Suprapubic skin (tissue), 4 donors: ENCODE measurements at regions not wholly inside any gene's neighbourhood (a gene's known extent, or its start where the extent isn't known, plus 50 kb on each side); places are given as distances from the start of the nearest gene placed in this dataset.

Experiments
- EP300 ChIP-seq: sonication (generic); formaldehyde crosslinking; IDR thresholded peaks from one replicate; pipeline ENCODE4 v1.6.1; 2017; ENCODE audit warnings: antibody characterized with exemption
- POLR2A ChIP-seq, 2 donors: fragments of 450-650 bp; IDR thresholded peaks; one replicate each; pipeline ENCODE4 v1.6.1; 2017; ENCODE audit warnings: antibody characterized with exemption in 2 of 2, mild to moderate bottlenecking in 2 of 2, moderate library complexity in 2 of 2
- POLR2AphosphoS5 ChIP-seq, 3 donors: sonication (generic); formaldehyde crosslinking; IDR thresholded peaks; one replicate each; pipeline ENCODE4 v1.6.1; 2017; ENCODE audit warnings: antibody characterized with exemption in 3 of 3
- TF ChIP-seq, protein P1 (sequence below), 2 donors: fragments of 200-600 bp in 1 of 2; fragments of 450-650 bp in 1 of 2; sonication (generic) in 1 of 2; IDR thresholded peaks; one replicate each; pipeline ENCODE4 v1.5.1; 2016 to 2019; ENCODE audit warnings: antibody characterized with exemption in 2 of 2, mild to moderate bottlenecking in 1 of 2, moderate library complexity in 1 of 2

DNA sequence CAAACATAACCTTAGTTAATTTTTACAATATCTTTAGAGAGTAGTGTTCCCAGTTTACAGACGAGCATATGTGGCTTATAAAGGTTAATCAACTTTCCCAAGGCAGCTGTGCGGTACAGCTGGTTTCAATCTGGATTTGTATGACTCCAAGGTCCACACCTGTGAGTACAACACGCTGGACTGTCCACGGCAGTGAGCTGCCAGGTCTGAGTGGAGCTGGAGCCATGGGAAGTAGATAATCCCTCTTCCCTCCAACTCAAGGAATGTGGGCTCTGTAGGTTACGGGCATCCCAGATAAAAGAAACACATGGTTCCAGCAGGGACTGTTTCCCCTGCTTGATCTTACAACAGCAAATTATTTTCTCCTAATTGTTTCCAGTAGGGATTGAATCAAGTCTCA is 102.2 kb downstream of the SOD2 start:
- TF ChIP-seq POLR2AphosphoS5 (IDR thresholded peaks at IDR 0.05) = no peak
- TF ChIP-seq, protein P1, sequence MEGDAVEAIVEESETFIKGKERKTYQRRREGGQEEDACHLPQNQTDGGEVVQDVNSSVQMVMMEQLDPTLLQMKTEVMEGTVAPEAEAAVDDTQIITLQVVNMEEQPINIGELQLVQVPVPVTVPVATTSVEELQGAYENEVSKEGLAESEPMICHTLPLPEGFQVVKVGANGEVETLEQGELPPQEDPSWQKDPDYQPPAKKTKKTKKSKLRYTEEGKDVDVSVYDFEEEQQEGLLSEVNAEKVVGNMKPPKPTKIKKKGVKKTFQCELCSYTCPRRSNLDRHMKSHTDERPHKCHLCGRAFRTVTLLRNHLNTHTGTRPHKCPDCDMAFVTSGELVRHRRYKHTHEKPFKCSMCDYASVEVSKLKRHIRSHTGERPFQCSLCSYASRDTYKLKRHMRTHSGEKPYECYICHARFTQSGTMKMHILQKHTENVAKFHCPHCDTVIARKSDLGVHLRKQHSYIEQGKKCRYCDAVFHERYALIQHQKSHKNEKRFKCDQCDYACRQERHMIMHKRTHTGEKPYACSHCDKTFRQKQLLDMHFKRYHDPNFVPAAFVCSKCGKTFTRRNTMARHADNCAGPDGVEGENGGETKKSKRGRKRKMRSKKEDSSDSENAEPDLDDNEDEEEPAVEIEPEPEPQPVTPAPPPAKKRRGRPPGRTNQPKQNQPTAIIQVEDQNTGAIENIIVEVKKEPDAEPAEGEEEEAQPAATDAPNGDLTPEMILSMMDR (IDR thresholded peaks at IDR 0.05) = no peak
- no peak for TF ChIP-seq EP300
- no peak for TF ChIP-seq POLR2A (IDR thresholded peaks at IDR 0.05)
